ACHN (cell line): ENCODE measurements at regions not wholly inside any gene's neighbourhood (a gene's known extent, or its start where the extent isn't known, plus 50 kb on each side); places are given as distances from the start of the nearest gene placed in this dataset.

ENCODE experiments used
- DNase-seq: peaks from one replicate; pipeline ENCODE4 v3.0.0-alpha.2; 2015
- in situ Hi-C: cut with HindIII; loops from 2 replicates; pipeline ENCODE4 v1.10.0; 2017; ENCODE audit warnings: low sequenced_read_pairs, low pct_ligation_motif_present, low pct_unique_long_range_greater_than_20kb

- in situ Hi-C loops: no loop called here
- DNase-seq: no peak
These were observed 816.0 kb downstream of the OLFM4 start for GRCh38 chr13:53844473-53845146.

- in situ Hi-C loops: no loop called here
- no peak for DNase-seq
These were observed 818.9 kb downstream of the OLFM4 start for GRCh38 chr13:53847502-53847901.

- no peak for DNase-seq
- in situ Hi-C loops: no loop called here
These were observed 819.9 kb downstream of the OLFM4 start for GRCh38 chr13:53848366-53848961.

DNA sequence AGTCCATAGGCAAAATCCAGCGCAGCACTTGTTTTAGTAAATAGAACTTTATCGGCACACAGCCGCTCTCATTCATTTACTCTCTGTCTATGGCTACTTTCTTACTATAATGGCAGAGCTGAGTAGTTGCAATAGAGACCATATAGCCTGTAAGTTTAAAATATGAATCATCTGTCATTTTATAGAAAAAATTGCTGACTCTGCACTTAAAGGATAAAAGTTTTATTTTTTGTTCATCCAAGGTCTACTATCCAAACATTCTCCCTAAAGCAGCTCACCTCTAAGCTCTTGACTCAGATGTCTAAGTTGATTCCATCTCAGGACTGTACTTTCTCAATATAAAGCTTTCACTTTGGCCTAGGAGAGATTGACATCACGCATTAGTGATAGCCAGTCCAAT, 825.7 kb downstream of the OLFM4 start:
- in situ Hi-C loops: no loop called here
- no peak for DNase-seq

DNA sequence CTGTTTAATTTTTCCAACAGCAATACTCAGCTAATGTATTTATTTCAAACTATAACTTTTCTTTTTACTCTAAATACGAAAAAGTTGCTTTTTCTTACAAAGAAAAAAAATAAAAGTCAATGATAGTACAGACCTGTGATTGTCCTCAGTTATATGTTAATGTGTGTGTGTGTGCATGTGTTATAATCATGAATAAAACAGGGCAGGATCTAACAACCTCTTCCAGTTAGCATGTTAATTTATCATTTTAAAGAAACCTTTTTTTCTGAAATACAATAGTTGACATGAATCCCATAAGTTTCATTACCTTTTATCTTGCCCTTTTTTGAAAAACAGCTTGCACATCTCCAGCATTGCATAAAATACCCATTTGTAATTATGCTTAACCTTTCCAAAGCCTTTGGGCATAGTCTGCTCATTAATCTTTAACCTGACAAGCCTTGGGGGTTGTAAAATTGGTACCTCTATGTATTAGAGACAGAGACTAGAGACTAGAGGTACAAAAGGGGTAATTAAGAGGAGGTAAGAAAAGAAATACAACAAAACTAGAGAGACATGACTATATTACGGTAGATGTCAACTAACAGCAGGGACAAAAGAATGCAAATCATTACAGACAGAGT, 828.1 kb downstream of the OLFM4 start:
- DNase-seq: no peak
- in situ Hi-C loops: no loop called here

DNA sequence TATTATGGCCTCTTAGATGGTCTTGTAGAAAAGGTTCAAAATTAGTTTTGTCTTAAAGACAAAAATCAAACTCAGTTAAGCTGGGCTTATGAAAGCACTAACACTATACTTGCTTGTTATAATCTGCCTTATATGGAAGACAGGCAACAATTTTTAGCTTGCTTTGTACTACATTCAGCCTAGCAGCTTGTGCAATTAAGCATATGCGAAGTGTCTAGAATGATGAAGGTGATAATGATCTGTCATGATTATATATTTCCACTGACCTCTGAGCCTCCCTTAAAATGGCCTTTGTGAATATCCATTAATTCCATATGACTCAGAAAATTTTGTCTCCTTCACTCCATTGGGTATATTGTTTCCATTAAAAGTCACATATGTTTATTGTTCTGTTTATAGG, 834.9 kb downstream of the OLFM4 start:
- no peak for DNase-seq
- in situ Hi-C loops: no loop called here

GRCh38 chr13:53873558-53873957, 844.9 kb downstream of the OLFM4 start:
- DNase-seq: no peak
- in situ Hi-C loops: no loop called here

DNA sequence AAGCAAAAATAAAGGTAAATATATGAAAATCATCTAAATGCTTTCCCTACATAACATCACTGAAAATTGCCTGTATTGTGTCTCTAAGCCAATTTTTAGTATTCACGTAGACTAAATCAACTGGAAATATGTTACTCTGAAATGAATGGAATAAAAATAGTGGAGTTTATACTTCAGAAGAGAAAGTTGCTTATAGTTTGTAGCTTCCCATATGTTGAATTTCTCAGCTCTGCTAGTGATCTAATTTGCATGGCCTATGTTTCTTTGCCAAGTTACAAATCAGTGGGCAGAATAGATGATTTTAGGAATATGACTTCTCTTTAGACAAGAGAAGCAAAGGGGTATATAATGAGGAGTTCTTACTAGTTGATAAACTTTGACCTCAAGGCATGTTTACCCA, 850.2 kb downstream of the OLFM4 start:
- no peak for DNase-seq
- in situ Hi-C loops: no loop called here

DNA sequence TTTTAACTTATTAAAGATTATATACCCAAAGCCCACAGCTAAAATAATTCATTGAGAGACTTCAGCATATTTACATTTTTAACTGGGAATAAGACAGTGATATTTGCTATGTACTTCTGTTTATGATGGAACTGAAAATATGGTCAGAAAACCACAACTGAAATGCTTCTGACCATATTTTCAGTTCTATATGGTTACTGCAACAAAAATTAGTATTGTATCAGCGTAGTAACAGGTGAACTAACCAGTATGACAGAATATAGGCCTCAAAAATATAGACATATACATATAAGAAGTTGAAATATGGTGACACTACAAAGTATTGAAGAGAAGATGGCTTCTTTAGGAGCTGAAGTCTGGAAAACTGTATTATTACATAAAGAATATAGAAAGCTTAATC, 857.4 kb downstream of the OLFM4 start:
- no peak for DNase-seq
- in situ Hi-C loops: no loop called here

- DNase-seq: no peak
- in situ Hi-C loops: no loop called here
These were observed 862.1 kb downstream of the OLFM4 start for GRCh38 chr13:53890696-53891095.

DNA sequence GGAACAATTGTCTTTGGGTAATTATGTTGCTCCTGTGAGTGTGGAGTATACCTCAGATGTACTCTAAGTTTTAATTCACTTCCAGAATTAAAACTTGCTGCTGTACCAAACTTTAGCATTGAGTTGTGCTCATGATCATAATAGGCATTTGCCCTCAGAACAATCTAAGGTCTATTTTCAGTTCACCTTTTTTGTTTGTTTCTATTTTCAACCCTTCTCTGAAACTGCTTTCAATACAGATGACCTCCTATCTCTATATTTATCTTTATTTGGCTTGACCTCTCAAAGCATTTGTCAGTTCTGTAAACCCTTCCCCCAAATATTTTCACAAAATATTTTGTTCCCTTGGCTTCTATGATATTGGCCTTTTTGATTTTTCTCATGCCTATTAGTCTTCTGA, 873.0 kb downstream of the OLFM4 start:
- no peak for DNase-seq
- in situ Hi-C loops: no loop called here

- in situ Hi-C loops: no loop called here
- DNase-seq: no peak
These were observed 879.3 kb downstream of the OLFM4 start for GRCh38 chr13:53907891-53908290.

DNA sequence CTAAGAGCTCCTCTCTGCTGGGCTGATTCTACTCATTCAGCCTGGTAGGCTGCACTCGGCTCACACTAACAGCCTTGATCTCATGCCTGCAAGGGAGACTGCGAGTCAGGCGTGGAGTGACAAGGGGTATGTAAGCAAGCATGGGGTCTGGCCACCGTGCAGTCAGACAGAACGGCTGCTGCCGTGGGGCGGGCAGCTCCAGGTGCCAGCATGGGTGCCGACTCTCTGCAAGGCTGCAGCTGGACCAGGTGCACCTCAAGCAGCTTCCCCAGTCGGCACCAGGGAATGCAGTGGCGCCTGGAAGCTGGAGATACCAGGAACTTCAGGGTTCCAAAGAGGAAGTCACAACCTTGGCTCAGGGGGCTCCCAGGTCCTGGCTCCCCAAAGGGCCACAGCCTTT, 892.3 kb downstream of the OLFM4 start:
- in situ Hi-C loops: no loop called here
- no peak for DNase-seq

GRCh38 chr13:53921473-53921872, 892.9 kb downstream of the OLFM4 start:
- in situ Hi-C loops: no loop called here
- no peak for DNase-seq

DNA sequence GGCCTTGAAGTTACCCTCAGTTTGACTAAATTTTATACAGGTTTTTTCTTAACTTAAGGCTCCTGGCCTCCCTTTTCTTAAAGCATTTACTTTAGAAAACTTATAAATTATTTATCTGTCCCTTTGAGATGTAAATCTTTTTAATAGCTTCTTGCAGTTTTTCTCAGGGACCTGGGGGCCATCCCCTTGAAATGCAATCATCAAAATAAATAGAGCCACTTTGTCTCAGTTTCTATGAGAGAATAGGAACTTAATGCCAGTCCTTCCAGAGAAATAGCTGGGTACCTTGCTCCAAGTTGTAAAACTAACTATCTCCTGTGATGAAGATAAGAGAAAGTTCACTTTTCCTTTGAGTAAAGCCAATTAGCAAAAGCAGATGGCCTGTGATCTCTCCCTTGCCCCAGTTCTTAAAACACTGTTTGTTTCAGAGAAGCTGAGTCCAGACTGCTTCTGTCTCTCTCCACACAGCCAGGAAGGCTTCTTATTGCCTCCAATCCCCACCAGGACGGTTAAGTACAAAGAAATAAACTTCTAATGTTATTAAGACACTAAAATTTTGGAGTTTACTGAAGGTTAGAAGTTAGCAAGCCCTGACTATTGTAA, 913.1 kb downstream of the OLFM4 start:
- no peak for DNase-seq
- in situ Hi-C loops: no loop called here

- in situ Hi-C loops: no loop called here
- no peak for DNase-seq
These were observed 917.9 kb downstream of the OLFM4 start for GRCh38 chr13:53946500-53946899.

GRCh38 chr13:53953183-53953582, 924.6 kb downstream of the OLFM4 start:
- in situ Hi-C loops: no loop called here
- no peak for DNase-seq
